HG03280 (cell line): ENCODE measurements at regions not wholly inside any gene's neighbourhood (a gene's known extent, or its start where the extent isn't known, plus 50 kb on each side); places are given as distances from the start of the nearest gene placed in this dataset.
"Not testable (repeated sequence)": the region's sequence is repeated elsewhere in the genome, so short reads cannot be mapped to it uniquely, and the experiment has no call there.

Experiments
- ATAC-seq: cut with Tn5 transposase; IDR thresholded peaks from one replicate; pipeline ENCODE4 v1.9.1; 2021; ENCODE audit warnings: mild to moderate bottlenecking, moderate library complexity; ENCODE audit not compliant: unreplicated experiment

DNA sequence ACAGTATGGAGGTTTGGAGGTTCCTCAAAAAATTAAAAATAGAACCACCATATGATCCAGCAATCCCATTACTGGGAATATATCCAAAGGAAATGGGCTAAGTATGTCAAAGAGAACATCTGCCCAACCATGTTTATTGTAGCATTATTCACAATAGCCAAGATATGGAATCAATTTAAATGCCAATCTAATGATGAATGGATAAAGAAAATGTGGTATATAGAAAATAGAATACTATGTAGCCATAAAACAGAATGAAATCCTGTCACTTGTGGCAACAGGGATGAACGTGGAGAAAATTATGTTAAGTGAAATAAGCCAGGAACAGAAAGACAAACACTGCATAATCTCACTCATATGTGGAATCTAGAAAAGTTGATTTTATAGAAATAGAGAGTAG lies 201.7 kb upstream of the AJAP1 start:
- ATAC-seq: no peak

DNA sequence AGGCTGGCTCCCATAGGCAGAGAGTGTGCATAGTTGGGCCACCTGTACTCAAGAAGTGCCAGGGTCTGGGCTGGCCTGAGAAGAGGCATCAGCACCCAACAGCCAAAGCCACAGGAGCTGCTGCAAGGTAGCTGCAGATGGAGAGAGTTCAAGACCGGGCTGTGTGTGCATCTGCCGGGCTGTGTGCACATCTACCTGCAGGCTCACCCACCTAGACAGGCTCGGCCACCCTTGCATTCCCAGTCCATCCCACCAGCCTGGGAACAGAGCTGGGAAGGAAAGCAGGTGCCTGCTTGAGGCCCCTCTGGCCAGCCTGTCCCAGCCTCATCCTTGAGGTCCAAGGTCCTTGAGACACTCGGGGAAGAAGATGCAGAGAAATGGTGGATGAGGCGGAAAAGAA lies 194.4 kb upstream of the AJAP1 start:
- no peak for ATAC-seq

DNA sequence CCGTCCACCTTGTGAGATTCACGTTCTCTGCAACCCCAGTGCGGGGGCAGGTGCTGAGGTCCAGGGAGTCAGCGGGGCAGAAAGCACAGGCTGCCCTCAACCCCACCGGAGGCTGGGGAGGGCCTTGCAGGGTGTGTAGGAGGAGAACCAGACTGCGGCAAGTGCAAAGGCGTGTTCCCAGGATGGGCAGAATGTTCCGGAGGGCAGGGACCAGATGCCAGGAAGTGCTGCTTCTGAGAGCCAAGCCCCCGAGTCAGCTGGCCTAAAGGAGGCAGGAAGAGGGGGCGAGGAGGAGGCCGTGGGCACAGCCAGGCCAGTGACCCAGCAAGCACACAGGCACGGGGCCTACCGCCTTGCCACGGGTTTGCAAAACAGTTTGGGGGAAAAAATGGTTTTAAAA lies 193.8 kb upstream of the AJAP1 start:
- no peak for ATAC-seq

DNA sequence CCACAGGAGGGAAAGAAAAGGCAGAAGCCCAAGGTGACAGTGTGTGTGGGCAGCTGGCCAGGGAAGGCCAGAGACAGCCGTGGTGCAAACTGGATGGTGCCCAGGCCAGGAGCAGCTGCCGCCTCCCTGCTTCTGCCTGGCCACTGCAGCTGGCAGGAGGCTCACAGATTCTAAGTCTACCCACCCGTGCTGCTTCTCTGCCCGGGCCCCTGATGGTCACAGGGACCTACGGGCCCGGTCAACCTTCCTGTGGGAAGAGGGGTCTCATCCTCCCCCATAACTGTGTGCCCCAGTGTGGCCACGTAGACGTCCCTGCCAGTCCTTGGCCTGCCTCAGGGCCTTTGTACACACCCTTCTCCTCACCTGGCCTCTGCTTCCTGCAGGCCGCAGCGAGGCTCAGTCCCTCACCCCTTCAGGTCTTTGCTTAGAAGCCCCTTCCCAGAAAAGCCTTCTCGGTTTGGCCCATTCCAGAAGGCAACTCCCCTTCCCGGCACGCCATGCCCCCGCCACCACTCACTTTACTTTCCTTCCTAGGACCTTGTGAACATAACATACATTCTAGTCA lies 192.6 kb upstream of the AJAP1 start:
- ATAC-seq: no peak

DNA sequence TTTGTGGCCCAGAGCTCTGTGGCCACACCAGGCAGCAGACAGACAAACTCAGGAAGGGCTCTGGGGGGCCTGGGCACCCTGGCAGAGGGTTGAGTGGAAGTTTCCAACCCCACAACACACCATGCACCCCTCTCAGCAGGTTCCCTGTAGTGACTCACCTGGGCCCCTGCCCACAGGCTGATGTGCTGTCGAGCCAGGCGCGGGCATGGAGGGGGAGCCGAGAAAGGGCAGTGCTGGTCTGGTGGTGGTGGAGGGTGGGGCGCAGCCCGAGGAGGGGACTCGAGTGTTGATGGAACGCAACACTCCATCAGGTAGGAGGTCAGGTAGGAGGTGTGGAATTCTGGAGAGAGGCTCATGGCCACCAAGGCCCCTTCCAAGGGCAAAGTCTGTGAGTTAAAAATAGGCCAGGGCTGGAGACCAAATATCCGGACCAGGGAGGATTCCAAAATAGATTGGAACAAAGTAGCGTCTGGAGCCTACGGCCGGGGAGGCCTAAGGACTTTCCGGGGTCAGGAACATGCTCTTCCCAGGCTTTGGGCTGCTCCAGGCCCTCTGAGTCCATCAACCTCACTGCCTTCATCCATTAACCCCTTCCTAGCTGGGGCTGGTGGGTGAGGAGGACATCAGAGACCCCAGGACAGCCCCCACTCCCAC lies 191.5 kb upstream of the AJAP1 start:
- ATAC-seq: no peak

DNA sequence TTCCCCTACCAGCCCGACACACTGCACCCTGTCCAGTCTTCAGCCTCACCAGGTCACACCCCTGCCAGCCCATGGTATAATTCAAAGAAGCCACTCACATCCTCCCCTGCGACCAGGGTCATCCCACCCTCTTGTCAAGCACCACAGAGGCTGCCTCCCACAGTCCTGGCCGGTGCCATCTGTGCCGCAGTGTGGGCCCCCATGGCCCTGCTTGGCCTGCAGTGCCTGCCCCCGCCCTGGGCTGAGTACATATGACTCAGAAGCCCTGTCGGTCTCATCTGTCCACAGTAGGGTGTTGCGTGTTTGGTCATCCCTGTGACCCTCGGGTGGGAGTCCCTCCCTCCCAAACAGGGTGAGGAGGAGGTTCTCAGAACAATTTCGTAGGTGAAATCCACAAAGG lies 190.8 kb upstream of the AJAP1 start:
- ATAC-seq: no peak

DNA sequence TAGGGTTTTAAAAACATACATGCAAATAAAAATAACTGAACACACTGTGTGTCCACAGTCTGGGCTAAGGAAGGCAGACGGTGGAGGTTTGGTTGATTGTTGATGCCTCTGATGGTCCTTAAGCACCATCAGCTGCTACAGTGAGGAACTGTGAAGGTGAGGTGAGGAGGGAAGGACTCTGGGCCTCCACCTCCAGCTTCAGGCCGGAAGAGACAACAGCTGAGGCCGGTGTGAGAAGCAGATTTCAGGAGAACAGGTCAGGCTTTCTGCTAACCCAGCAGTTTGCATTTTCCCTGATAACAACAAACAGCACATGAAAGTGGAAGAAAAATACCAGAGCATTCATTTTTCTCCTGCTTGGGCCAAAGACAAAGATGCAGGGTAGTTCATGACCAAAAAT lies 189.9 kb upstream of the AJAP1 start:
- ATAC-seq: no peak

DNA sequence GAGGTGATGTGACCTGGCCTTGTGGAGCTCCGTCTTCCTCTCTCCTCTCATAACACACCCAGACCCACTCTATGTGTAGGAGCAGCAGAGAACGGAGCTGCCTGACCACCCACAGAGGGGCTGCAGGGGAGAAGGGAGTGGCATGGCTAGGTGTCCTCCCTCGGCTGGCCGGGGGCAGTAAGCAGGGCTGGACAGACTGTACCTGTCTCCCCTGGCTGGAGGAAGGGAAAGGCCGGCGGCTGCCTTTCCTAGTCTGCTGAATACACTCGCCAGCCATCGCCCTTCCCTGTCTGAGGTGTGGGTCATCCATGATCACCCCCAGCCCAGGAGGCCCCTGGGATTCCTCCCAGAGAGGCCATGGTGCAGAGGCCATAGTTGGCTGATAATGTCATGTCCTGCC lies 187.2 kb upstream of the AJAP1 start:
- ATAC-seq: no peak

DNA sequence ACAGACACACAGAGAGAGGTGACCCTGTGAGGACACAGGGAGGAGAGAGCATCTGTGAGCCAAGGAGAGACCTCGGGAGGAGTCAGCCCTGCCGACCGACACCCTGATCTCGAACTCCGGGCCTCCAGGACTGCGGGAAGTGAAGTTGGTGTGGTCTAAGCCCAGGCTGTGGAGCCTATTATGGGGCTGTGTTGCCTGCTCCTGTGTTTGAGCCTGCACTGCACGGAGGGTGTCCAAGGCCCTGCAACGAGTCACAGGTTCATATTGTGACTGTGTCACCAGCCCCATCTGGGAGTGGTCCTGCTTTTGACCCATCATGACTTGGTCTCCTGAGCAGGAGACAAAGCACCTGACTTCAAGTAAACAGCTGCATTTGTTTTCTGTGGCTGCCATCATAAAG lies 186.0 kb upstream of the AJAP1 start:
- ATAC-seq: no peak

DNA sequence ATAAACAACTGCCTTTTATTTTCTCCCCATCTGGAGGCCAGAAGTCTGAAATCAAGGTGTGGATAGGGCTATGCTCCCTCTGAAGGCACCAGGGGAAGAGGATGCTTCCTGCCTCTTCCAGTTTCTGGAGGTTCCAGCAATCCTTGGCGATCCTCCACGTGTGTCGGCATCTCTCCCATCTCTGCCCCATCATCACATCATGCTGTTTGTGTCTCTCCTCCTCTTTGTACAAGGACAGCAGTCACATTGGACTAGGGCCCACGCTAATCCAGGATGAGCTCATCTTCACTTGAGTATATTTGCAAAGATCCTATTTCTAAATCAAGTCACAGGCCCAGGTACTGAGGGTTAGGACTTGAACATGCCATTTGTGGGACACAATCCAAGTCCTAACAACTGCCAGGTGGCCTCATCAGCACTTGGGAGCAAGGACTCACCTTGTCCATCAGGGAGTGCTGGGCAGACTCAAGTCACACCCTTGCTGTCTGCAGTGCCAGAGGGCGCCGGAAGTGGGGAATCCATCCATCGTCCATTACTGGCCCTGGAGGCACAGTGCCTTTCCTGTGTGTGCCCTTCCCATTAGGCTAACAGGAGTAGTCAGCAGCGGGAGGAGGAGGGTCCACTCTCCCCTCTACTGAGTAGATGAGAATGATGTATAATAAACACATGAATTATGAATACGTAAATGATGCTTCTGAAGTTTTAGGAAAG lies 185.4 kb upstream of the AJAP1 start:
- no peak for ATAC-seq

DNA sequence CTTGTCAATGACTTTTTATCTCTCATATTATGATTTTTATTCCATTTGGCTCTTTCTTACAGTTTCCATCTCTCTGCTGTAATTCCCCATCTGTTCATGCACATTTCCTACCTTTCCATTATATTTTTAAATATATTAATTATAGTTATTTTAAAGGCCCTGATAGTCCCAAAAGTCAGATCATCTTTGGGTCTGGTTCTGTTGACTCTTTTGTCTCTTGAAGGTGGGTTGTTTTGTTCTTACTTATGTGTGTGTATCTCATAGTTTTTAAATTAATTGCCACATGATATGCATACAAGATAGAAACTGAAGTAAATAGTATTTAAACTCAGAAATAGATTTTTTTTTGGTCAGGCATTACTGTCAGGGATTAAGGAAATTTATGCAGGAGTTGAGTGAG lies 178.0 kb upstream of the AJAP1 start:
- ATAC-seq: no peak

DNA sequence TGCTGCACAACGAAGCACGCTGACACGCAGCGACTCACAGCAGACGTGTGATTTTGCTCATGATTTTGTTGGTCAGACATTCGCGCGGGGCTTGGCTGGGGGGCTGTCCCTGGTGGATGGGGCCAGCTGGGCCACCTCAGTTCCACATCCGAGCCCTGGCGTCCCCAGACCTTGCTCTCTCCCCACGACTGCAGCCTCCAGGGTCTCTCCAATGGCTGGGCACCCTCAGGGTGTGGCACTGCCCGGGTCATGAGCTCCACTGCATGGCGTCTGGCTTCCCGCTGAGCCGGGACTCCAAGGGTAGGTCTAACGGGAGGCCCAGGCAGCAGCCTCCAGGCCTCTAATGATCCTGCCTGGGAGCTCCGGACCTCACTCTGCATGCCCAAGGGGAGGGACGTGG lies 173.0 kb upstream of the AJAP1 start:
- ATAC-seq: no peak

DNA sequence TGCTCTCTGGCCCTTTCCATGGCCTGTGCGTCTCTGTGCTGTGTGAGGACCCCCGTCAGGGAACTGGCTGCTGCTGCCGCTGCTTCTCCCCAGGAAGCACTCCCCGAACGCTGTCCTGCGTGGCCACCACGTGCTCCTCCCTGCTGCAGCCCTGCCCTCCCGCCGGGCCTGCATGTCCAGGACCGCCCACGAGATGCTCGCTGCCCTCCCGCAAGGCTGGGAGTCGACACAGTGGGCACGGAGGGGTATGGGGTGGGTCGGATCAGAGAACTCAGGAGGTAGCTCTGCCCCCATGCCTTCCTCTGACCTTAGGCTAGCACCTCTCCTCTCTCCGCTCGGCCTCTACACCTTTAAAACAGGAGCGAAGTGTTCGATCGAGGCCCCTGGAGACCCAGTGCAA lies 171.9 kb upstream of the AJAP1 start:
- ATAC-seq: no peak

DNA sequence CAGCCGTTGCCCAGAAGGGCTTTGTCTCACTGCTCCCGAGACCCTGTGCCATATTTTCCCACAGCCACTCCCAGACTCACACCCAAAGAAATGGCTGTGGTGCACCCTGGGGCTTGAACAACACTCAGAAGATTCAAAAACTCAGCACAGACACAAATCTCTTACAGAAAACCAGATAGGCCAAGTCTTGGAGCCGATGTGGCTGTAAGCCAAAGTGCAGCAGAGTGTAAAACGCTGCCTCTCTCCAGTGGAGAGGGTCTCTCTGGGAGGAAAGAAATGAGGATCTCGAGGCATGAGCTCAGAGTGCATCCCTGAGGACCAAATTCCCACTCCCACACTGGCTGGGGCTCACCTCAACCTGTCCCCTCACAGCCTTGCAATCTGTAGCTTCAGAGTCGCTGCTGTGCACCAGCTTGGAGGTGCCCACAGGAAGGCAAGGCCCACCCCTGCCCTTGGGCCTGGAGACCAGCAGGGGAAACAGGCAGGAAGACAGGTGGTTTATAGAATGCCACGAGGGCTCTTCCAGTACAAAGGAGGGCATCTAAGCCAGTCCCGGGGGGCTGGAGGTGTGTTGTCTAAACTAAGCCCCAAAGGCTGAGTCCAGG lies 171.3 kb upstream of the AJAP1 start:
- ATAC-seq: no peak

DNA sequence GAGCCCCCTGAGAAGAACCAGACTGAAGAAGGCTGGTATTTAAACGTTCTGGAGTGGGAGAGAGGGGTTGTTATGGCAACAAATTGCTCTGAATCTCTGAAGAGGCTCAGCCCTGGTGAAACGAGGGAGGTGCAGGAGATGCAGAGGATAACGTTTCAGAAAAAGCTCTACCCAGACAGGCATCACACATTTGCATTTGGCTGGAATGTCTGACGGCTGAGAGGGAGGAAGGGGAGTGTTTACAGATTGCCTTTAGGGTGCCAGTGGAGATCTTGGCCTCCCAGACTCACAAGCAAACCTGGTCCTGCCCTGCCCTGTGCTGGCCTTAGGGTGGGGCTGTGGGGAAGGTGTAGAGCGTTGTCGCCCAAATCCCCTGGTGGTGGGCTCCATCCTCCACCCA lies 169.0 kb upstream of the AJAP1 start:
- no peak for ATAC-seq

DNA sequence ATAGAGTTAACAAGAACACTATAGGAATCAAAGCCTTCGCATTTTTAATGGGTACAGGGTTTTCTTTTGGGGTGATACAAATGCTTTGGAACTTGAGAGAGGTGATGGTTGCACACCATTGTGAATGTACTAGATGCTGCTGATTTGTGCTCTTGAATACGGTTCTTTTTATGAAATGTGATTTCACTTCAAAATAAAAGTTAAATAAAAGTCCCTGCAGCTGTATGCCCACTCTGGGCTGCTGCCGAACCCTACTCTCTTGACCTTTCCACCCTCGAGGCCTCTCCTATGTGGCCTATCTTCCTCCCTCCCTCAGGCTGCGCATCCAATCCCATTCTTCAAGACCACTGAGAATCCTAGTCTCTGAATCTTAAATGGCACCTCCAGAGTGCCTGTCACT lies 168.5 kb upstream of the AJAP1 start:
- no peak for ATAC-seq

DNA sequence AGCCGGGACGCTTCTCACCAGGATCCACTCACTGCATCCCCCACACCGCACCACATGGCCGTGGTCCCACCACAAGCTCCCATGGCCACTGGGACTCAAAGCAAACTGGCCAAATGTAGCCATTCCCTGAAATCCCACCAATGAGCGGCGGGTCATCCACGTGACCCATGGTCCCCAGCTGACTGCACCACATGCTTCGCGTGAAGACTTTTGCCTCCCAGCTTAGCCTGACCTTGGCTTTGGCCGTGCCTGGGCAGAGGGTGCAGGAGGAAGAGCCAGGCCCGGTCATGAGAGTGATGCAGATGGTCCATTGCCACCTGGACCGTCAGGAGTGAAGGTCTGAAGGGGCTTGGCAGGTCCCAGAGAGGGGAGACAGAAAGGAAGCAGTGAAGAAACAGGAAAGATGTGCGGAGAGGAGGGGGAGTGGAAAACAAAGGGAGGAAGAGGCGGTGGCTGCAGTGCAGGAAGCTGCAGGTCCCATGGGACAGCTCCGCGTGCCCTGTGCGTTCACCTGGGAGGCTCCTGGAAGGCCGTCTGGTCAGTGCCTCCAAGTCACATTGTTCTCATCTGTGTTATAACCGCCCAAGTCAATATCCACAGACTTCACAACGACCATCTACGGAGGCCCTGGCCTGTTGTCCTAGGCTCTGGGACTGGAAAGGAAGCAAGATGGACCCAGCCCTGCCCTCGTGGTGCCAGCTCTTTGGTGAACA lies 167.8 kb upstream of the AJAP1 start:
- ATAC-seq: no peak

DNA sequence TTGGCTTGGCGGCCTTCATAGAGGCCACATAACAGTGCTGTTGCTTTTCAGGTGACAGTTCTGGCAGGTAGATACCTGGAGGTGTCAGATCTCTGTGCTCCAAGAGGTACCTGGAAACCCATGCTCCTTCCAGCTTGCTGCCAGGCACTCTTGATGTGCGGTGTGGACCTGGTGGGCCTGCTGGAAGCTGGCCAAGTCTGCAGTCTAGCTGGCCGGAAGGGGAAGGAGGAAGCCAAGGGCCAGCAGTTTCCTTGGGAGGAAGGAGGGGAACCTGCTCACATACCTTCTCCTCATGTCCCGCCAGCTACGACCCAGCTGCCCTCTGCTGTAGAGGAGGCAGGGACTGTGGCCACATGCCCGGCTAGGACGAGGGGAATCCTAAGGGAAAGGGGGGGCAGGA lies 166.4 kb upstream of the AJAP1 start:
- no peak for ATAC-seq

DNA sequence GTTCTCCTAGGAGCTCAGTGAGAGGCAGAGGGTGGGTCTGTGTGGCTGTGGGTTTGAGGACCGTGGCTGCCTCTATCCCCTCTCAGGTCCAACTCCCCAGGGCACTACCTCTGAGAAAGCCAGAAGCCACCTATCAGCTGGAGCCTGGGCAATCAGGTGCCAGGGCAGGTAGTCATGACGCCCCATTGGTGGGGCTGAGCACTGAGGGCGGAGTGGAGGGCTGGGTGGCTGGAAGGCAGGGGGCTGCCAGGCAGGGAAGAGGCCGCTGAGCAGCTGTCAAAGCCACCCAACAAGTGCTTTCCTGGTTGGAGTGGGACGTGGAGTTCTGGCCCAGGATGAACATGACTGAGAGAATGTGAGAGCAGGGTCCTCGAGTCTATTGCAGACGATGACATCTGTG lies 164.9 kb upstream of the AJAP1 start:
- no peak for ATAC-seq

DNA sequence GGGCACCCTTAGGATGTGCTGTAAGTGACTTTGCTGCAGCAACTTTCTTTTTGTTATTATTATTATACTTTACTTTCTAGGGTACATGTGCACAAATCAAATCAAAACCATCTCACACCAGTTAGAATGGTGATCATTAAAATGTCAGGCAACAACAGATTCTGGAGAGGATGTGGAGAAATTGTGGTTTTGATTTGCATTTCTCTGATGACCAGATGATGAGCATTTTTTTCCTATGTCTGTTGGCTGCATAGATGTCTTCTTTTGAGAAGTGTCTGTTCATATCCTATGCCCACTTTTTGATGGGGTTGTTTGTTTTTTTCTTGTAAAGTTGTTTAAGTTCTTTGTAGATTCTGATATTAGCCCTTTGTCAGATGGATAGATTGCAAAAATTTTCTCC lies 164.4 kb upstream of the AJAP1 start:
- not testable (repeated sequence) for ATAC-seq

DNA sequence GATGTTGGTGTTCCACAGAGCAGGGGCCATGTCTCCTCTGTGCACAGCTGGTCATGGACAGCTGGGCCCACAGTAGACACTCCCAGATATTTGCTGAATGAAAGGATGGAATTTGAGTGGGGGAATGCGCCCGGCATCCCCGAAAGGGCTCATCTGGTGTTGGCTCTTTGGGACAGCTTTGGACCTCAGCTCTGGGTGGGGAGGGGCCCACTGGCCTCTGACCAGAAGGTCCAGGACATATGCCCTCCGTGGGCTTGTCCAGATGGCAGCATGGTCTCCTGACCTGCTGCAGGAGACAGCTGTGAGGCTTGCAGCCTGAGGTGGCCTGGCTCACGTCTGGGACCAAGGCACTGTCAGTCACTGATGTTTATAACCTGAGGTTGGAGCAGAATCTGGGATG lies 160.4 kb upstream of the AJAP1 start:
- ATAC-seq: no peak

DNA sequence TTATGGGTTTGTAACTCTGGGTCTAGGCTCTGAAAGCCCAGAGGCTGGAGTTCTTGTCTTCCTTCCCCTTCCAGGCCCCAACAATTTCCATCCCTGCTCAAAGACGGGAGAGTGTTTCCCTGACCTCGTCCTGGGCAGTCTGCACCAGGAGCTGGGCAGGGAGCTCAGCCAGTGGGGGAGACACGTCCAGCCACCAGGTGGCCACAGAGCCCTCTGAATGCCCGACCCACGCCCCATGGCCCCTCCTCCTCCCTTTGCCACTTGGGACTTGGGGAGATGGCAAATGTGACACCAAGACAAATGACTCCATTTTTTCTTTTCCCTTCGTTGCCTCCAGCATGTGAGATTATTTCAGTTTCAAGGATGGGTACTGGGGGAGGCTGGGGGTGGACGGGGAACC lies 159.9 kb upstream of the AJAP1 start:
- ATAC-seq: no peak
